IMR-90 (cell line): ENCODE measurements at regions not wholly inside any gene's neighbourhood (a gene's known extent, or its start where the extent isn't known, plus 50 kb on each side); places are given as distances from the start of the nearest gene placed in this dataset.

Source experiments
- ATAC-seq: fragments of 200-7000 bp; cut with Tn5 transposase; 2 replicates; pipeline ENCODE4 v1.9.1; 2020; ENCODE audit warnings: low read depth, mild to moderate bottlenecking, moderate library complexity
- BruUV-seq: library from RNA; stranded (reverse); fragments of 400-500 nt; replicated peaks from 2 replicates; lab custom pipeline; 2021; lab: Mats Ljungman, UMichigan
- CTCF ChIA-PET: fragments of 300-600 bp; formaldehyde crosslinking; extraction: SDS; loops from one replicate; lab custom pipeline; 2021; ENCODE audit warnings: antibody characterized with exemption; lab: Yijun Ruan, JAX
- POLR2A ChIA-PET: fragments of 300-600 bp; sonication (Branson Sonifier 250); formaldehyde crosslinking; loops from one replicate; lab custom pipeline; 2022; ENCODE audit warnings: antibody characterized with exemption; ENCODE audit not compliant: unreplicated experiment; lab: Charles Lee
- DNase-seq: peaks from one replicate; pipeline ENCODE4 v3.0.0; 2013
- H2AFZ ChIP-seq: replicated peaks from 2 replicates; pipeline ENCODE3; 2013; ENCODE audit warnings: low read length, mild to moderate bottlenecking; ENCODE audit not compliant: poor library complexity
- H2AK5ac ChIP-seq: 2 replicates; pipeline ENCODE4 v1.6.1; 2013; ENCODE audit warnings: low read depth, low read length, inconsistent platforms
- H2AK9ac ChIP-seq: replicated peaks from 2 replicates; pipeline ENCODE3; 2013; ENCODE audit warnings: mild to moderate bottlenecking, low read depth, low read length, moderate library complexity; ENCODE audit not compliant: poor library complexity
- H2BK120ac ChIP-seq: 2 replicates; pipeline ENCODE4 v1.6.1; 2013; ENCODE audit warnings: low read depth, low read length, inconsistent platforms
- H2BK15ac ChIP-seq: 3 replicates; pipeline ENCODE4 v1.6.1; 2013; ENCODE audit warnings: low read depth, low read length, inconsistent platforms
- H2BK20ac ChIP-seq: 2 replicates; pipeline ENCODE4 v1.6.1; 2013; ENCODE audit warnings: low read depth, mild to moderate bottlenecking, inconsistent platforms, low read length, moderate library complexity
- H2BK5ac ChIP-seq: 2 replicates; pipeline ENCODE4 v1.6.1; 2013; ENCODE audit warnings: mild to moderate bottlenecking, low read depth, low read length, inconsistent platforms; ENCODE audit not compliant: poor library complexity, severe bottlenecking
- H3K14ac ChIP-seq: replicated peaks from 2 replicates; pipeline ENCODE4 v1.6.1; 2013; ENCODE audit warnings: low read depth, low read length, inconsistent platforms
- H3K18ac ChIP-seq: 2 replicates; pipeline ENCODE4 v1.6.1; 2013; ENCODE audit warnings: low read depth, low read length, control low read depth
- H3K23ac ChIP-seq: 2 replicates; pipeline ENCODE4 v1.6.1; 2013; ENCODE audit warnings: low read depth, low read length, inconsistent platforms
- H3K27ac ChIP-seq: 2 replicates; pipeline ENCODE4 v1.5.1; 2013; ENCODE audit warnings: mild to moderate bottlenecking, control low read depth, low read length; ENCODE audit not compliant: insufficient read depth
- H3K27me3 ChIP-seq: 2 replicates; pipeline ENCODE4 v1.6.1; 2013; ENCODE audit warnings: low read length; ENCODE audit not compliant: control insufficient read depth, insufficient read depth
- H3K36me3 ChIP-seq: 2 replicates; pipeline ENCODE4 v1.6.1; 2013; ENCODE audit warnings: low read length, mixed read lengths; ENCODE audit not compliant: control insufficient read depth, insufficient read depth
- H3K4ac ChIP-seq: 2 replicates; pipeline ENCODE4 v1.6.1; 2013; ENCODE audit warnings: low read depth, low read length, inconsistent platforms
- H3K4me1 ChIP-seq: 2 replicates; pipeline ENCODE4 v1.6.1; 2013; ENCODE audit warnings: low read length, mixed read lengths; ENCODE audit not compliant: control insufficient read depth, insufficient read depth
- H3K4me2 ChIP-seq: 2 replicates; pipeline ENCODE4 v1.6.1; 2013; ENCODE audit warnings: low read depth, mild to moderate bottlenecking, control low read depth, low read length, moderate library complexity
- H3K4me3 ChIP-seq: 2 replicates; pipeline ENCODE4 v1.5.1; 2013; ENCODE audit warnings: low read depth, mild to moderate bottlenecking, control low read depth, low read length, moderate library complexity; ENCODE audit not compliant: insufficient read depth
- H3K56ac ChIP-seq: 2 replicates; pipeline ENCODE4 v1.6.1; 2013; ENCODE audit warnings: low read length, inconsistent platforms; ENCODE audit not compliant: insufficient read depth; ENCODE audit errors: extremely low read depth
- H3K79me1 ChIP-seq, 2 experiments: 2 replicates each; pipeline ENCODE4 v1.6.1; 2013; ENCODE audit warnings: low read length in 2 of 2, inconsistent platforms in 1 of 2, low read depth in 1 of 2
- H3K9ac ChIP-seq: 2 replicates; pipeline ENCODE4 v1.6.1; 2013; ENCODE audit warnings: low read depth, low read length, control low read depth
- H3K9me1 ChIP-seq: 2 replicates; pipeline ENCODE4 v1.6.1; 2013; ENCODE audit warnings: low read length, inconsistent platforms; ENCODE audit not compliant: insufficient read depth
- H3K9me3 ChIP-seq: 2 replicates; pipeline ENCODE4 v1.6.1; 2013; ENCODE audit warnings: low read length; ENCODE audit not compliant: control insufficient read depth, insufficient read depth
- H4K20me1 ChIP-seq: 2 replicates; pipeline ENCODE4 v1.6.1; 2013; ENCODE audit warnings: low read length, inconsistent platforms; ENCODE audit not compliant: insufficient read depth
- H4K5ac ChIP-seq: 2 replicates; pipeline ENCODE4 v1.6.1; 2013; ENCODE audit warnings: mild to moderate bottlenecking, low read depth, low read length, control low read depth
- H4K8ac ChIP-seq, 2 experiments: 2 replicates each; pipeline ENCODE4 v1.6.1; 2013; ENCODE audit warnings: low read depth in 2 of 2, low read length in 2 of 2, control low read depth in 1 of 2, inconsistent platforms in 1 of 2
- H4K91ac ChIP-seq: 2 replicates; pipeline ENCODE4 v1.6.1; 2013; ENCODE audit warnings: low read depth, low read length, inconsistent platforms; ENCODE audit not compliant: insufficient read depth
- BHLHE40 ChIP-seq: fragments of 150-350 bp; IDR thresholded peaks from 2 replicates; pipeline ENCODE4 v1.6.1; 2016; ENCODE audit warnings: mild to moderate bottlenecking, low read depth, low read length
- CEBPB ChIP-seq: IDR thresholded peaks from 2 replicates; pipeline ENCODE4 v1.6.1; 2012; ENCODE audit warnings: low read depth, low read length, improper control_type of control experiment
- CHD1 ChIP-seq: IDR thresholded peaks from 2 replicates; pipeline ENCODE4 v1.6.1; 2012; ENCODE audit warnings: low read depth, low read length, improper control_type of control experiment
- FOS ChIP-seq: fragments of 150-350 bp; IDR thresholded peaks from 2 replicates; pipeline ENCODE4 v1.6.1; 2016; ENCODE audit warnings: low read depth, low read length
- MAFK ChIP-seq: IDR thresholded peaks from 2 replicates; pipeline ENCODE4 v1.6.1; 2012; ENCODE audit warnings: low read depth, low read length, improper control_type of control experiment
- MAZ ChIP-seq: IDR thresholded peaks from 2 replicates; pipeline ENCODE4 v1.6.1; 2012; ENCODE audit warnings: low read depth, mild to moderate bottlenecking, low read length, improper control_type of control experiment, moderate library complexity, borderline replicate concordance
- MXI1 ChIP-seq: IDR thresholded peaks from 2 replicates; pipeline ENCODE4 v1.6.1; 2012; ENCODE audit warnings: low read depth, mild to moderate bottlenecking, low read length, moderate library complexity, borderline replicate concordance
- NFE2L2 ChIP-seq: fragments of 150-350 bp; IDR thresholded peaks from 2 replicates; pipeline ENCODE4 v1.6.1; 2016; ENCODE audit warnings: low read depth, mild to moderate bottlenecking, low read length
- POLR2A ChIP-seq: IDR thresholded peaks from 2 replicates; pipeline ENCODE4 v1.6.1; 2012; ENCODE audit warnings: mild to moderate bottlenecking, low read depth, low read length
- RAD21 ChIP-seq: IDR thresholded peaks from 2 replicates; pipeline ENCODE4 v1.6.1; 2012; ENCODE audit warnings: low read length, improper control_type of control experiment
- RCOR1 ChIP-seq: IDR thresholded peaks from 2 replicates; pipeline ENCODE4 v1.6.1; 2012; ENCODE audit warnings: mild to moderate bottlenecking, low read length, improper control_type of control experiment; ENCODE audit not compliant: insufficient replicate concordance
- RFX5 ChIP-seq: IDR thresholded peaks from 2 replicates; pipeline ENCODE4 v1.8.0; 2012; ENCODE audit warnings: low read depth, mild to moderate bottlenecking, low read length, moderate library complexity
- SMC3 ChIP-seq: fragments of 150-350 bp; IDR thresholded peaks from 2 replicates; pipeline ENCODE4 v1.6.1; 2016; ENCODE audit warnings: low read depth, mild to moderate bottlenecking, antibody characterized with exemption, low read length, moderate library complexity
- WGBS, 2 experiments: methylation state at CpG; one replicate each; pipeline versions ENCODE4 v1.1.5 to v1.1.7; 2013; ENCODE audit warnings: missing lambda C conversion rate in 2 of 2; ENCODE audit not compliant: insufficient read length in 1 of 2; ENCODE audit errors: extremely low coverage in 2 of 2; 5-methylcytosine and 5-hydroxymethylcytosine counted together
- dilution Hi-C: fragments of 300-500 bp; cut with HindIII; formaldehyde crosslinking; loops from one replicate; pipeline ENCODE4 v1.14.3; 2018; ENCODE audit warnings: low sequenced_read_pairs; ENCODE audit not compliant: unreplicated experiment
- in situ Hi-C: fragments of 300-500 bp; cut with MboI; formaldehyde crosslinking; loops from 3 replicates; pipeline ENCODE4 v1.14.3; 2019; ENCODE audit warnings: low sequenced_read_pairs, inconsistent platforms, mixed read lengths
- intact Hi-C: fragments of 100-400 bp; cut with micrococcal nuclease; formaldehyde crosslinking; loops from 2 replicates; pipeline ENCODE4 v1.10.0; 2022
- TF ChIP-seq, protein P1 (sequence below): fragments of 150-350 bp; IDR thresholded peaks from 2 replicates; pipeline ENCODE4 v1.6.1; 2017; ENCODE audit warnings: mild to moderate bottlenecking, antibody characterized with exemption, low read length, low read depth

DNA sequence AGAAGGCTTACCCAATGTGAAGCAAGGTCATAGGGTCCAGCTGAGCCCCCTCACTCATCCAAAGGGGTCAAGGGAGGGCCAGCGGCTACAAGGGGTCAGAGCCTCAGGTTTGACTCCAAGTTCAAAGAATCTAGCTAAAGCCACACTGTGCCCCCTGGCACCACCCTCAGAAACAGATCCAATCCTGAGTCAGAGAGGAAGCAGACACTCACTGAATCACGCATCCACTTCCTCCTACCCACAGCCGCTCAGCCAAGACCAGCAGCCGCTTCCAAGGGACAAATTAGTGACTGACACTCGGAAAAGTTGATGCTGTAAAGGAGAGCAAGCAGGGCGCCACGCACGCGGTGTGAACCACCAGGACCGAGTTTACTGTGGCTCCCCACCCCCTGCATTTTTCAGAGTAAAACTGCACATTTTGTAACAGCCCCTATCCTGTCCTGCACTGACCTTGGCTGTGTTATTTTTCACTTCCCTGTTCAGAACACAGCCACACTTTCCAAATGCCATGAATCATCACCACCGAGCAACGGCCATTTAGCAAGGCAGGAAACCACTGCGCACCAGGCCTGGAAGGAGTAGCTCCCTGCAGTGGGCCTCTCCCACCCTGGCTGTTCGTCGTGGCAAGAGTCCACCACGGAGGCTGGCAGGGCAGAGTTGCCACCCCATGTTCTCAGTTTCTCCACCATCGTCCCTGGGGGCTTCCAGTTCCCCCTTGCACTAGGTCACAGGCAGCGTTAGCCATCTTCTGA, 147.8 kb downstream of the TOMM20 start:
- no peaks in the 10 kb centered on the region for H3K27me3 ChIP-seq
- H3K4me3 ChIP-seq, result no peak overlapping the region
- peaks cover 42% of the 10 kb centered on the region for H3K9me1 ChIP-seq
- H3K9me3 ChIP-seq, result no peaks in the 10 kb centered on the region
- peak overlapping the region; percentile 19 for H3K4me2 ChIP-seq
- peak overlapping the region; percentile 69 to 97 for H4K8ac ChIP-seq
- peak overlapping the region; percentile 92 for H3K18ac ChIP-seq
- no TSS peak for BruUV-seq
- peaks cover 48% of the 10 kb centered on the region for H3K4me1 ChIP-seq
- H3K9ac ChIP-seq, result peak overlapping the region; percentile 44
- peak overlapping the region; percentile 82 for H2BK15ac ChIP-seq
- intact Hi-C loops, result loop anchor here (2.0 kb wide), 1 partner anchor 102 kb away; no protein-coding TSS in a partner anchor
- H3K56ac ChIP-seq, result peak overlapping the region; percentile 96
- peak overlapping the region; percentile 96 for H3K23ac ChIP-seq
- ATAC-seq (peak; percentile 76), DNase-seq (peak; percentile 97)
- H4K91ac ChIP-seq, result peak overlapping the region; percentile 97
- H2BK20ac ChIP-seq, result peak overlapping the region; percentile 99
- H4K20me1 ChIP-seq, result no peaks in the 10 kb centered on the region
- H2BK5ac ChIP-seq, result peak overlapping the region; percentile 97
- in situ Hi-C loops, result loop anchor here (5.0 kb wide), 1 partner anchor 101 kb away; no protein-coding TSS in a partner anchor
- peak overlapping the region; percentile 100 for H2AK5ac ChIP-seq
- dilution Hi-C loops, result no loop called here
- H2AFZ ChIP-seq, result peak overlapping the region; percentile 87
- peak overlapping the region; percentile 96 for H3K27ac ChIP-seq
- POLR2A ChIA-PET, result no interaction called here
- H3K79me1 ChIP-seq, result peaks cover 0 to 30% of the 10 kb centered on the region in 2 experiments; a peak in 2 of 4 replicates
- WGBS, 2 experiments, result 0% methylated on average over 6 of the region's 18 CpGs; no CpG with 5 or more reads in 1 of the 2 experiments
- H3K36me3 ChIP-seq, result no peaks in the 10 kb centered on the region
- peak overlapping the region; percentile 92 for H4K5ac ChIP-seq
- CTCF ChIA-PET, result interaction anchor here (0.5 to 1.3 kb wide), 3 partner anchors 103 to 368 kb away, joined by 3 to 6 read pairs (median 3); no protein-coding TSS in a partner anchor
- peak overlapping the region; percentile 97 for H3K4ac ChIP-seq
- H2AK9ac ChIP-seq, result peak overlapping the region; percentile 94
- peak overlapping the region; percentile 98 for H3K14ac ChIP-seq
- H2BK120ac ChIP-seq, result peak overlapping the region; percentile 99
- TF ChIP-seq, protein P1, sequence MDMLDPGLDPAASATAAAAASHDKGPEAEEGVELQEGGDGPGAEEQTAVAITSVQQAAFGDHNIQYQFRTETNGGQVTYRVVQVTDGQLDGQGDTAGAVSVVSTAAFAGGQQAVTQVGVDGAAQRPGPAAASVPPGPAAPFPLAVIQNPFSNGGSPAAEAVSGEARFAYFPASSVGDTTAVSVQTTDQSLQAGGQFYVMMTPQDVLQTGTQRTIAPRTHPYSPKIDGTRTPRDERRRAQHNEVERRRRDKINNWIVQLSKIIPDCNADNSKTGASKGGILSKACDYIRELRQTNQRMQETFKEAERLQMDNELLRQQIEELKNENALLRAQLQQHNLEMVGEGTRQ, result no peak; the same call in 1 of the 2 replicates
- TF ChIP-seq POLR2A (peak; percentile 29), RCOR1 (no peak), RAD21 (peak; percentile 28), MAZ (peak; percentile 61; the same call in 1 of the 2 replicates), RFX5 (no peak), MAFK (peak; percentile 11; the same call in 1 of the 2 replicates), CHD1 (peak; percentile 34; the same call in 1 of the 2 replicates), BHLHE40 (peak; percentile 49), MXI1 (no peak), FOS (peak; percentile 73), SMC3 (peak; percentile 16; the same call in 1 of the 2 replicates), NFE2L2 (peak; percentile 54; the same call in 1 of the 2 replicates), CEBPB (peak; percentile 79)
